ENCODE measurements at regions not wholly inside any gene's neighbourhood (a gene's known extent, or its start where the extent isn't known, plus 50 kb on each side); places are given as distances from the start of the nearest gene placed in this dataset.

GRCh38 chr4:184267673-184268583, 50.3 kb upstream of the ENPP6 start:
- H3K4me1 ChIP-seq (ENCODE audit: control insufficient read depth, low read length) = peaks cover 55% of the 10 kb centered on the region
- H3K27ac ChIP-seq (ENCODE audit: low read depth, low read length) = no peak overlapping the region

More at GRCh38 chr4:184267673-184268583, 50.3 kb upstream of the ENPP6 start:
- H3K27me3 ChIP-seq (ENCODE audit: control insufficient read depth, low read length) = peaks cover 5% of the 10 kb centered on the region; the same call in 1 of the 2 replicates
- no peaks in the 10 kb centered on the region for H3K79me2 ChIP-seq (ENCODE audit: control insufficient read depth, low read length)
- H4K20me1 ChIP-seq (ENCODE audit: control insufficient read depth, insufficient read depth, low read depth, low read length) = no peaks in the 10 kb centered on the region
- no peaks in the 10 kb centered on the region for H3K9me3 ChIP-seq (ENCODE audit: control insufficient read depth, insufficient read depth, low read length)
- no peaks in the 10 kb centered on the region for H3K36me3 ChIP-seq (ENCODE audit: control insufficient read depth, low read length)
- peak overlapping the region; percentile 63 for H3K4me2 ChIP-seq (ENCODE audit: low read length)
- H3F3A ChIP-seq (ENCODE audit: control insufficient read depth, insufficient read depth) = peaks cover 14% of the 10 kb centered on the region; the same call in 1 of the 2 replicates
- H3K4me3 ChIP-seq (ENCODE audit: low read length) = peak overlapping the region; percentile 67
- TF ChIP-seq, protein P1, sequence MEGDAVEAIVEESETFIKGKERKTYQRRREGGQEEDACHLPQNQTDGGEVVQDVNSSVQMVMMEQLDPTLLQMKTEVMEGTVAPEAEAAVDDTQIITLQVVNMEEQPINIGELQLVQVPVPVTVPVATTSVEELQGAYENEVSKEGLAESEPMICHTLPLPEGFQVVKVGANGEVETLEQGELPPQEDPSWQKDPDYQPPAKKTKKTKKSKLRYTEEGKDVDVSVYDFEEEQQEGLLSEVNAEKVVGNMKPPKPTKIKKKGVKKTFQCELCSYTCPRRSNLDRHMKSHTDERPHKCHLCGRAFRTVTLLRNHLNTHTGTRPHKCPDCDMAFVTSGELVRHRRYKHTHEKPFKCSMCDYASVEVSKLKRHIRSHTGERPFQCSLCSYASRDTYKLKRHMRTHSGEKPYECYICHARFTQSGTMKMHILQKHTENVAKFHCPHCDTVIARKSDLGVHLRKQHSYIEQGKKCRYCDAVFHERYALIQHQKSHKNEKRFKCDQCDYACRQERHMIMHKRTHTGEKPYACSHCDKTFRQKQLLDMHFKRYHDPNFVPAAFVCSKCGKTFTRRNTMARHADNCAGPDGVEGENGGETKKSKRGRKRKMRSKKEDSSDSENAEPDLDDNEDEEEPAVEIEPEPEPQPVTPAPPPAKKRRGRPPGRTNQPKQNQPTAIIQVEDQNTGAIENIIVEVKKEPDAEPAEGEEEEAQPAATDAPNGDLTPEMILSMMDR (IDR thresholded peaks at IDR 0.05; ENCODE audit: low read depth, low read length, poor library complexity, severe bottlenecking) = no peak
- no peak for TF ChIP-seq EZH2phosphoT487 (IDR thresholded peaks at IDR 0.05; ENCODE audit: borderline replicate concordance, low read length)
- H3K9me2 ChIP-seq (replicated peaks; ENCODE audit: control insufficient read depth, low read length) = no peaks in the 10 kb centered on the region
